ENCODE measurements at regions not wholly inside any gene's neighbourhood (a gene's known extent, or its start where the extent isn't known, plus 50 kb on each side); places are given as distances from the start of the nearest gene placed in this dataset.
"Not testable (repeated sequence)": the region's sequence is repeated elsewhere in the genome, so short reads cannot be mapped to it uniquely, and the experiment has no call there.

- not testable (repeated sequence) for DNase-seq (ENCODE audit: low spot score)
These were observed 543.3 kb downstream of the PRIM2 start for GRCh38 chr6:57860481-57861315.

GRCh38 chr6:57870083-57870482 lies 552.7 kb downstream of the PRIM2 start:
- not testable (repeated sequence) for DNase-seq (ENCODE audit: low spot score)

- DNase-seq (ENCODE audit: low spot score) = not testable (repeated sequence)
These were observed 556.0 kb downstream of the PRIM2 start for GRCh38 chr6:57873424-57873823.

- not testable (repeated sequence) for DNase-seq (ENCODE audit: low spot score)
These were observed 559.2 kb downstream of the PRIM2 start for GRCh38 chr6:57876659-57877058.

GRCh38 chr6:57877729-57878128 lies 560.3 kb downstream of the PRIM2 start:
- DNase-seq (ENCODE audit: low spot score) = not testable (repeated sequence)

GRCh38 chr6:57878792-57879191 lies 561.4 kb downstream of the PRIM2 start:
- DNase-seq (ENCODE audit: low spot score) = not testable (repeated sequence)

GRCh38 chr6:57898850-57899249 lies 581.4 kb downstream of the PRIM2 start:
- DNase-seq (ENCODE audit: low spot score) = not testable (repeated sequence)

GRCh38 chr6:57900687-57901399 lies 583.4 kb downstream of the PRIM2 start:
- DNase-seq (ENCODE audit: low spot score) = not testable (repeated sequence)

- not testable (repeated sequence) for DNase-seq (ENCODE audit: low spot score)
These were observed 584.0 kb downstream of the PRIM2 start for GRCh38 chr6:57901445-57901844.

GRCh38 chr6:57904356-57904755 lies 586.9 kb downstream of the PRIM2 start:
- DNase-seq (ENCODE audit: low spot score) = not testable (repeated sequence)

- DNase-seq (ENCODE audit: low spot score) = not testable (repeated sequence)
These were observed 597.9 kb downstream of the PRIM2 start for GRCh38 chr6:57915300-57915699.

- not testable (repeated sequence) for DNase-seq (ENCODE audit: low spot score)
These were observed 625.5 kb downstream of the PRIM2 start for GRCh38 chr6:57942966-57943365.

- DNase-seq (ENCODE audit: low spot score) = not testable (repeated sequence)
These were observed 628.8 kb downstream of the PRIM2 start for GRCh38 chr6:57946084-57946768.

GRCh38 chr6:57946769-57947091 lies 629.3 kb downstream of the PRIM2 start:
- DNase-seq (ENCODE audit: low spot score) = not testable (repeated sequence)

GRCh38 chr6:57948481-57948880 lies 631.1 kb downstream of the PRIM2 start:
- not testable (repeated sequence) for DNase-seq (ENCODE audit: low spot score)

- DNase-seq (ENCODE audit: low spot score) = not testable (repeated sequence)
These were observed 633.0 kb downstream of the PRIM2 start for GRCh38 chr6:57950430-57950829.

GRCh38 chr6:57966757-57967156 lies 649.3 kb downstream of the PRIM2 start:
- DNase-seq (ENCODE audit: low spot score) = not testable (repeated sequence)

- DNase-seq (ENCODE audit: low spot score) = not testable (repeated sequence)
These were observed 654.5 kb downstream of the PRIM2 start for GRCh38 chr6:57971956-57972355.

- DNase-seq (ENCODE audit: low spot score) = no peak
These were observed 657.2 kb downstream of the PRIM2 start for GRCh38 chr6:57974653-57975052.

- not testable (repeated sequence) for DNase-seq (ENCODE audit: low spot score)
These were observed 657.7 kb downstream of the PRIM2 start for GRCh38 chr6:57975127-57975526.

- not testable (repeated sequence) for DNase-seq (ENCODE audit: low spot score)
These were observed 658.9 kb downstream of the PRIM2 start for GRCh38 chr6:57976371-57976770.

GRCh38 chr6:57983603-57984002 lies 666.2 kb downstream of the PRIM2 start:
- not testable (repeated sequence) for DNase-seq (ENCODE audit: low spot score)

Measured in H4 (cell line).